Gastrocnemius medialis (tissue), 4 donors: ENCODE measurements at regions not wholly inside any gene's neighbourhood (a gene's known extent, or its start where the extent isn't known, plus 50 kb on each side); places are given as distances from the start of the nearest gene placed in this dataset.

Source experiments
- CTCF ChIP-seq, 5 experiments: fragments of 450-650 bp in 3 of 5; fragments of 200-600 bp in 2 of 5; sonication (generic) in 2 of 5; IDR thresholded peaks in 4 of 5; conservative IDR thresholded peaks in 1 of 5; 1 replicate in 4 of 5; 2 replicates in 1 of 5; pipeline ENCODE4 v1.5.1; 2016 to 2019; ENCODE audit warnings: antibody characterized with exemption in 5 of 5, mild to moderate bottlenecking in 3 of 5, moderate library complexity in 3 of 5
- POLR2A ChIP-seq, 2 donors: fragments of 450-650 bp; IDR thresholded peaks; one replicate each; pipeline ENCODE4 v1.6.1; 2017; ENCODE audit warnings: antibody characterized with exemption in 2 of 2, mild to moderate bottlenecking in 2 of 2, moderate library complexity in 2 of 2

- TF ChIP-seq CTCF (IDR thresholded peaks at IDR 0.05 in 4 of 5, conservative IDR thresholded peaks at IDR 0.05 in 1 of 5) (no peak), POLR2A (IDR thresholded peaks at IDR 0.05) (no peak)
Observed at GRCh38 chr2:57204364-57204763, 842.2 kb upstream of the VRK2 start.
